ENCODE measurements at regions not wholly inside any gene's neighbourhood (a gene's known extent, or its start where the extent isn't known, plus 50 kb on each side); places are given as distances from the start of the nearest gene placed in this dataset.

DNA sequence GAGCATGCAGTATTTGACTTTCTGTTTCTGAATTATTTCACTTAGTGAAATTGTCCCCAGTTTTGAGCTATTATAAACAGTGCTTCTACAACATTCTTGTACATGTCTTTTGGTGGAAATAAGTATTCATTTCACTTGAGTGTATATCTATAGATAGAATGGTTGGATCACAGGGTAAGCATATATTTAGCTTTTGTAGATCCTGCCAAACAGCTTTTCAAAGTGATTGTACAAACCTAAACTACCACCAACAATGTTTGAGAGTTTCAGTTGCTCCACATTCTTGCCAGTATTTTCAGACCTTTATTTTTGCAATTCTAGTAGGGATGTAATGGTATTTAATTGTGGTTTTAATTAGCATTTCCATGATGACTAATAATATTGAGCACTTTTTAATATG lies 91.6 kb downstream of the CCT6B start:
- TF ChIP-seq, protein P1, sequence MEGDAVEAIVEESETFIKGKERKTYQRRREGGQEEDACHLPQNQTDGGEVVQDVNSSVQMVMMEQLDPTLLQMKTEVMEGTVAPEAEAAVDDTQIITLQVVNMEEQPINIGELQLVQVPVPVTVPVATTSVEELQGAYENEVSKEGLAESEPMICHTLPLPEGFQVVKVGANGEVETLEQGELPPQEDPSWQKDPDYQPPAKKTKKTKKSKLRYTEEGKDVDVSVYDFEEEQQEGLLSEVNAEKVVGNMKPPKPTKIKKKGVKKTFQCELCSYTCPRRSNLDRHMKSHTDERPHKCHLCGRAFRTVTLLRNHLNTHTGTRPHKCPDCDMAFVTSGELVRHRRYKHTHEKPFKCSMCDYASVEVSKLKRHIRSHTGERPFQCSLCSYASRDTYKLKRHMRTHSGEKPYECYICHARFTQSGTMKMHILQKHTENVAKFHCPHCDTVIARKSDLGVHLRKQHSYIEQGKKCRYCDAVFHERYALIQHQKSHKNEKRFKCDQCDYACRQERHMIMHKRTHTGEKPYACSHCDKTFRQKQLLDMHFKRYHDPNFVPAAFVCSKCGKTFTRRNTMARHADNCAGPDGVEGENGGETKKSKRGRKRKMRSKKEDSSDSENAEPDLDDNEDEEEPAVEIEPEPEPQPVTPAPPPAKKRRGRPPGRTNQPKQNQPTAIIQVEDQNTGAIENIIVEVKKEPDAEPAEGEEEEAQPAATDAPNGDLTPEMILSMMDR (CRISPR knock-in tag; IDR thresholded peaks at IDR 0.05): no peak
- TF ChIP-seq ZNF772 (CRISPR knock-in tag; IDR thresholded peaks at IDR 0.05) (no peak), ZNF256 (CRISPR knock-in tag; conservative IDR thresholded peaks at IDR 0.05) (no peak), IRF2 (CRISPR knock-in tag; IDR thresholded peaks at IDR 0.05) (no peak), NFYB (CRISPR knock-in tag; IDR thresholded peaks at IDR 0.05) (no peak), BORCS8-MEF2B (CRISPR knock-in tag; IDR thresholded peaks at IDR 0.05) (no peak), SP2 (CRISPR knock-in tag; IDR thresholded peaks at IDR 0.05) (no peak), TOE1 (CRISPR knock-in tag; IDR thresholded peaks at IDR 0.05) (no peak), TEAD2 (CRISPR knock-in tag; IDR thresholded peaks at IDR 0.05) (no peak), ZFP36L2 (CRISPR knock-in tag; IDR thresholded peaks at IDR 0.05) (no peak), ZFP1 (CRISPR knock-in tag; IDR thresholded peaks at IDR 0.05) (no peak)
- TF ChIP-seq, protein P2, sequence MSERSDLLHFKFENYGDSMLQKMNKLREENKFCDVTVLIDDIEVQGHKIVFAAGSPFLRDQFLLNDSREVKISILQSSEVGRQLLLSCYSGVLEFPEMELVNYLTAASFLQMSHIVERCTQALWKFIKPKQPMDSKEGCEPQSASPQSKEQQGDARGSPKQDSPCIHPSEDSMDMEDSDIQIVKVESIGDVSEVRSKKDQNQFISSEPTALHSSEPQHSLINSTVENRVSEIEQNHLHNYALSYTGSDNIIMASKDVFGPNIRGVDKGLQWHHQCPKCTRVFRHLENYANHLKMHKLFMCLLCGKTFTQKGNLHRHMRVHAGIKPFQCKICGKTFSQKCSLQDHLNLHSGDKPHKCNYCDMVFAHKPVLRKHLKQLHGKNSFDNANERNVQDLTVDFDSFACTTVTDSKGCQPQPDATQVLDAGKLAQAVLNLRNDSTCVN (CRISPR knock-in tag; IDR thresholded peaks at IDR 0.05; ENCODE audit: borderline replicate concordance): no peak
